HCT116 (cell line): ENCODE measurements at regions not wholly inside any gene's neighbourhood (a gene's known extent, or its start where the extent isn't known, plus 50 kb on each side); places are given as distances from the start of the nearest gene placed in this dataset.

Experiments used
- CEBPB ChIP-seq: IDR thresholded peaks from 2 replicates; pipeline ENCODE4 v1.6.1; 2012; ENCODE audit warnings: low read depth
- EGR1 ChIP-seq: IDR thresholded peaks from 2 replicates; pipeline ENCODE4 v1.6.1; 2012; ENCODE audit warnings: low read depth
- EZH2 ChIP-seq: fragments of 200-600 bp; sonication (generic); IDR thresholded peaks from 2 replicates; pipeline ENCODE4 v1.6.1; 2017; ENCODE audit warnings: antibody characterized with exemption, mixed run types
- EZH2phosphoT487 ChIP-seq: fragments of 200-600 bp; IDR thresholded peaks from 2 replicates; pipeline ENCODE4 v1.6.1; 2018; ENCODE audit warnings: antibody characterized with exemption, borderline replicate concordance
- JUND ChIP-seq: IDR thresholded peaks from 2 replicates; pipeline ENCODE4 v1.6.1; 2012
- POLR2A ChIP-seq: IDR thresholded peaks from 2 replicates; pipeline ENCODE4 v1.7.0; 2011; ENCODE audit warnings: borderline replicate concordance; ENCODE audit not compliant: insufficient read depth, insufficient read length; ENCODE audit errors: extremely low read depth
- TF ChIP-seq, protein P1 (sequence below), 3 experiments: fragments of 200-600 bp in 1 of 3; sonication (generic) in 1 of 3; IDR thresholded peaks in 2 of 3; conservative IDR thresholded peaks in 1 of 3; 2 replicates each; pipeline ENCODE4 v1.5.1; 2012 to 2017; ENCODE audit warnings: low read depth in 2 of 3, low read length in 2 of 3, antibody characterized with exemption in 1 of 3, borderline replicate concordance in 1 of 3, control low read depth in 1 of 3, mild to moderate bottlenecking in 1 of 3, mixed read lengths in 1 of 3, mixed run types in 1 of 3, moderate library complexity in 1 of 3; ENCODE audit not compliant: insufficient read depth in 1 of 3
- TF ChIP-seq, protein P2 (sequence below): IDR thresholded peaks from 2 replicates; pipeline ENCODE4 v1.6.1; 2012

DNA sequence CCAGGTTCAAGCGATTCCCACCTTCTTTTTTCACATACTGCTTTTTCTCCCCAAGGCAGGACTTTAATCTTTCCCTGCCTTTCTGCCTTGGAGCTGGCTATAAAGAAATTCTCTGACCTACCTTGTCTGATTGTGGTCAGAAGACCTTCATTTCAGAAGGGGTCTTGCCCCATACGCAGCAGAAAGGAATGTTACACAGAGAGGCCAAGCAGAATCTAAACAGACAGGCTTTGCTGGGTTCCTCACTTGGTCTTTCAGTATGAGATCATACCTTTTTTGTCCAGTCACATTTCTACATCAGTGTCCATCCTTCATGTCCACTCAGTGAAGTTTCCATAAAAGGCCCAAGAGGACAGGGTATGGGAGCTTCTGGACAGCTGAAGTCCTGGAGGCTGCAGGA is 108.3 kb upstream of the RBPJ start:
- TF ChIP-seq, protein P1, sequence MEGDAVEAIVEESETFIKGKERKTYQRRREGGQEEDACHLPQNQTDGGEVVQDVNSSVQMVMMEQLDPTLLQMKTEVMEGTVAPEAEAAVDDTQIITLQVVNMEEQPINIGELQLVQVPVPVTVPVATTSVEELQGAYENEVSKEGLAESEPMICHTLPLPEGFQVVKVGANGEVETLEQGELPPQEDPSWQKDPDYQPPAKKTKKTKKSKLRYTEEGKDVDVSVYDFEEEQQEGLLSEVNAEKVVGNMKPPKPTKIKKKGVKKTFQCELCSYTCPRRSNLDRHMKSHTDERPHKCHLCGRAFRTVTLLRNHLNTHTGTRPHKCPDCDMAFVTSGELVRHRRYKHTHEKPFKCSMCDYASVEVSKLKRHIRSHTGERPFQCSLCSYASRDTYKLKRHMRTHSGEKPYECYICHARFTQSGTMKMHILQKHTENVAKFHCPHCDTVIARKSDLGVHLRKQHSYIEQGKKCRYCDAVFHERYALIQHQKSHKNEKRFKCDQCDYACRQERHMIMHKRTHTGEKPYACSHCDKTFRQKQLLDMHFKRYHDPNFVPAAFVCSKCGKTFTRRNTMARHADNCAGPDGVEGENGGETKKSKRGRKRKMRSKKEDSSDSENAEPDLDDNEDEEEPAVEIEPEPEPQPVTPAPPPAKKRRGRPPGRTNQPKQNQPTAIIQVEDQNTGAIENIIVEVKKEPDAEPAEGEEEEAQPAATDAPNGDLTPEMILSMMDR (IDR thresholded peaks at IDR 0.05 in 2 of 3, conservative IDR thresholded peaks at IDR 0.05 in 1 of 3; ENCODE audit: borderline replicate concordance in 1 of 3, insufficient read depth in 1 of 3, low read depth in 2 of 3, low read length in 2 of 3) = no peak
- TF ChIP-seq EZH2phosphoT487 (no peak), POLR2A (no peak), JUND (no peak), CEBPB (no peak), EGR1 (no peak), EZH2 (no peak)
- TF ChIP-seq, protein P2, sequence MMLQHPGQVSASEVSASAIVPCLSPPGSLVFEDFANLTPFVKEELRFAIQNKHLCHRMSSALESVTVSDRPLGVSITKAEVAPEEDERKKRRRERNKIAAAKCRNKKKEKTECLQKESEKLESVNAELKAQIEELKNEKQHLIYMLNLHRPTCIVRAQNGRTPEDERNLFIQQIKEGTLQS = no peak
